GM23338 (cell line): ENCODE measurements at regions not wholly inside any gene's neighbourhood (a gene's known extent, or its start where the extent isn't known, plus 50 kb on each side); places are given as distances from the start of the nearest gene placed in this dataset.

ENCODE experiments used
- ATAC-seq: fragments of 200-7000 bp; cut with Tn5 transposase; 3 replicates; pipeline ENCODE4 v1.9.1; 2020
- DNase-seq: peaks from one replicate; pipeline ENCODE4 v3.0.0-alpha.2; 2015; ENCODE audit warnings: low spot score
- H2AFZ ChIP-seq: fragments of 200-600 bp; sonication (generic); 2 replicates; pipeline ENCODE4 v1.8.0; 2016; ENCODE audit warnings: antibody characterized with exemption, mild to moderate bottlenecking, moderate library complexity
- H3F3A ChIP-seq: fragments of 200-600 bp; sonication (generic); replicated peaks from 2 replicates; pipeline ENCODE4 v1.8.0; 2017; ENCODE audit warnings: antibody characterized with exemption, mixed run types, low read depth
- H3K27ac ChIP-seq: fragments of 200-600 bp; sonication (generic); 2 replicates; pipeline ENCODE4 v1.6.1; 2016; ENCODE audit warnings: low read depth
- H3K27me3 ChIP-seq: fragments of 200-600 bp; sonication (generic); 2 replicates; pipeline ENCODE4 v1.8.0; 2016; ENCODE audit warnings: mild to moderate bottlenecking, mixed run types, moderate library complexity; ENCODE audit not compliant: insufficient read depth
- H3K36me3 ChIP-seq: fragments of 200-600 bp; sonication (generic); 2 replicates; pipeline ENCODE4 v1.8.0; 2016; ENCODE audit warnings: mild to moderate bottlenecking; ENCODE audit not compliant: insufficient read depth
- H3K4me1 ChIP-seq: fragments of 200-600 bp; sonication (generic); 2 replicates; pipeline ENCODE4 v1.8.0; 2016; ENCODE audit warnings: mild to moderate bottlenecking, moderate library complexity; ENCODE audit not compliant: insufficient read depth
- H3K4me2 ChIP-seq: fragments of 200-600 bp; sonication (generic); 2 replicates; pipeline ENCODE4 v1.7.1; 2017; ENCODE audit warnings: mixed run types
- H3K4me3 ChIP-seq: fragments of 200-600 bp; sonication (generic); 2 replicates; pipeline ENCODE4 v1.6.1; 2016; ENCODE audit warnings: mixed run types
- H3K79me2 ChIP-seq: fragments of 200-600 bp; sonication (generic); replicated peaks from 2 replicates; pipeline ENCODE4 v1.8.0; 2017; ENCODE audit warnings: mild to moderate bottlenecking; ENCODE audit not compliant: insufficient read depth
- H3K9me2 ChIP-seq: fragments of 200-600 bp; sonication (generic); 2 replicates; pipeline ENCODE4 v1.8.0; 2017; ENCODE audit not compliant: insufficient read depth
- H4K20me1 ChIP-seq: fragments of 200-600 bp; sonication (generic); replicated peaks from 2 replicates; pipeline ENCODE4 v1.8.0; 2017; ENCODE audit warnings: mild to moderate bottlenecking; ENCODE audit not compliant: insufficient read depth
- H3K27ac Mint-ChIP-seq: 2 replicates; pipeline ENCODE4 v1.8.0; 2020; ENCODE audit warnings: inconsistent platforms, mild to moderate bottlenecking, moderate library complexity, mixed read lengths
- H3K27me3 Mint-ChIP-seq: 3 replicates; pipeline ENCODE4 v1.8.0; 2022; ENCODE audit warnings: low read depth, mild to moderate bottlenecking, moderate library complexity, mixed read lengths, inconsistent platforms; ENCODE audit not compliant: insufficient read depth, poor library complexity
- H3K36me3 Mint-ChIP-seq: 3 replicates; pipeline ENCODE4 v1.8.0; 2021; ENCODE audit warnings: low read depth, mild to moderate bottlenecking, inconsistent platforms, moderate library complexity, mixed read lengths
- H3K4me1 Mint-ChIP-seq: 3 replicates; pipeline ENCODE4 v1.8.0; 2020; ENCODE audit warnings: mild to moderate bottlenecking, inconsistent platforms, mixed read lengths
- H3K4me3 Mint-ChIP-seq: 3 replicates; pipeline ENCODE4 v1.8.0; 2021; ENCODE audit warnings: moderate library complexity, mild to moderate bottlenecking, inconsistent platforms, mixed read lengths
- H3K9me3 Mint-ChIP-seq: 3 replicates; pipeline ENCODE4 v1.8.0; 2020; ENCODE audit warnings: moderate library complexity, mild to moderate bottlenecking, inconsistent platforms, mixed read lengths
- CREB1 ChIP-seq: fragments of 250-450 bp; sonication (Bioruptor Pico); IDR thresholded peaks from 2 replicates; pipeline ENCODE4 v1.5.0; 2020; ENCODE audit warnings: low read depth, mild to moderate bottlenecking, moderate library complexity
- EZH2 ChIP-seq: fragments of 200-600 bp; sonication (generic); IDR thresholded peaks from one replicate; pipeline ENCODE4 v1.8.0; 2017; ENCODE audit warnings: antibody characterized with exemption, mild to moderate bottlenecking, low read depth; ENCODE audit not compliant: unreplicated experiment
- EZH2phosphoT487 ChIP-seq: fragments of 200-600 bp; sonication (generic); IDR thresholded peaks from one replicate; pipeline ENCODE4 v1.8.1; 2018; ENCODE audit warnings: antibody characterized with exemption; ENCODE audit not compliant: unreplicated experiment
- JUNB ChIP-seq: IDR thresholded peaks from one replicate; pipeline ENCODE4 v1.6.1; 2016; ENCODE audit warnings: antibody characterized with exemption; ENCODE audit not compliant: unreplicated experiment
- NANOG ChIP-seq: IDR thresholded peaks from 2 replicates; pipeline ENCODE4 v1.6.1; 2016; ENCODE audit warnings: antibody characterized with exemption, borderline replicate concordance
- STAT1 ChIP-seq: IDR thresholded peaks from one replicate; pipeline ENCODE4 v1.6.1; 2016; ENCODE audit warnings: antibody characterized with exemption; ENCODE audit not compliant: unreplicated experiment
- ZNF331 ChIP-seq: fragments of 250-450 bp; sonication (Bioruptor Pico); IDR thresholded peaks from 2 replicates; pipeline ENCODE4 v1.5.0; 2020; ENCODE audit warnings: low read depth, mild to moderate bottlenecking, moderate library complexity
- TF ChIP-seq, protein P1 (sequence below): fragments of 250-450 bp; sonication (Bioruptor Pico); IDR thresholded peaks from 2 replicates; pipeline ENCODE4 v1.5.0; 2020; ENCODE audit warnings: mild to moderate bottlenecking, moderate library complexity
- TF ChIP-seq, protein P2 (sequence below), 2 experiments: fragments of 200-600 bp in 1 of 2; sonication (generic) in 1 of 2; conservative IDR thresholded peaks; 2 replicates each; pipeline versions ENCODE4 v1.5.1 to v1.6.1; 2016 to 2017; ENCODE audit warnings: antibody characterized with exemption in 2 of 2, low read depth in 2 of 2, mild to moderate bottlenecking in 2 of 2, moderate library complexity in 1 of 2
- TF ChIP-seq, protein P3 (sequence below): IDR thresholded peaks from one replicate; pipeline ENCODE4 v1.6.1; 2018; ENCODE audit warnings: antibody characterized with exemption; ENCODE audit not compliant: unreplicated experiment

DNA sequence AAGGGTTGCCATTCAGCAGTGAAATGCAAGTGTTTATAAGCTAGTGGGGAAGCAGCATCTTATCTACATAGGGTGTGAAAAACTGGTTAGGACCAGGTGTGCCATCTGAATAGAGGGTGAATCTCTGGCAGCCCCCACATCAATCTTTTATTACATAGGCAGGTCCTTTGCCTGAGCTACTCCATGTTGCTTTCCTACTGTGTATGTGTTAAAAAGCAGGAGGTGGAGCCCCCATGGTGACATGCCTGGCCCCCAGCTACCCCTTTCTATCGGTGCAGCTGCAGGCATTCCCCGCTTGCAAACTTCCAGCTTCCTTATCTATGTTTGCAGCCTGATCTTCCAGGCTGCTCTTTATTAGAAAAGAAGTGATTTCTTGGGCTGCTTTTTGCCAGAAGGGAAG is 353.5 kb downstream of the SPATA31D1 start (continued):
- TF ChIP-seq, protein P1, sequence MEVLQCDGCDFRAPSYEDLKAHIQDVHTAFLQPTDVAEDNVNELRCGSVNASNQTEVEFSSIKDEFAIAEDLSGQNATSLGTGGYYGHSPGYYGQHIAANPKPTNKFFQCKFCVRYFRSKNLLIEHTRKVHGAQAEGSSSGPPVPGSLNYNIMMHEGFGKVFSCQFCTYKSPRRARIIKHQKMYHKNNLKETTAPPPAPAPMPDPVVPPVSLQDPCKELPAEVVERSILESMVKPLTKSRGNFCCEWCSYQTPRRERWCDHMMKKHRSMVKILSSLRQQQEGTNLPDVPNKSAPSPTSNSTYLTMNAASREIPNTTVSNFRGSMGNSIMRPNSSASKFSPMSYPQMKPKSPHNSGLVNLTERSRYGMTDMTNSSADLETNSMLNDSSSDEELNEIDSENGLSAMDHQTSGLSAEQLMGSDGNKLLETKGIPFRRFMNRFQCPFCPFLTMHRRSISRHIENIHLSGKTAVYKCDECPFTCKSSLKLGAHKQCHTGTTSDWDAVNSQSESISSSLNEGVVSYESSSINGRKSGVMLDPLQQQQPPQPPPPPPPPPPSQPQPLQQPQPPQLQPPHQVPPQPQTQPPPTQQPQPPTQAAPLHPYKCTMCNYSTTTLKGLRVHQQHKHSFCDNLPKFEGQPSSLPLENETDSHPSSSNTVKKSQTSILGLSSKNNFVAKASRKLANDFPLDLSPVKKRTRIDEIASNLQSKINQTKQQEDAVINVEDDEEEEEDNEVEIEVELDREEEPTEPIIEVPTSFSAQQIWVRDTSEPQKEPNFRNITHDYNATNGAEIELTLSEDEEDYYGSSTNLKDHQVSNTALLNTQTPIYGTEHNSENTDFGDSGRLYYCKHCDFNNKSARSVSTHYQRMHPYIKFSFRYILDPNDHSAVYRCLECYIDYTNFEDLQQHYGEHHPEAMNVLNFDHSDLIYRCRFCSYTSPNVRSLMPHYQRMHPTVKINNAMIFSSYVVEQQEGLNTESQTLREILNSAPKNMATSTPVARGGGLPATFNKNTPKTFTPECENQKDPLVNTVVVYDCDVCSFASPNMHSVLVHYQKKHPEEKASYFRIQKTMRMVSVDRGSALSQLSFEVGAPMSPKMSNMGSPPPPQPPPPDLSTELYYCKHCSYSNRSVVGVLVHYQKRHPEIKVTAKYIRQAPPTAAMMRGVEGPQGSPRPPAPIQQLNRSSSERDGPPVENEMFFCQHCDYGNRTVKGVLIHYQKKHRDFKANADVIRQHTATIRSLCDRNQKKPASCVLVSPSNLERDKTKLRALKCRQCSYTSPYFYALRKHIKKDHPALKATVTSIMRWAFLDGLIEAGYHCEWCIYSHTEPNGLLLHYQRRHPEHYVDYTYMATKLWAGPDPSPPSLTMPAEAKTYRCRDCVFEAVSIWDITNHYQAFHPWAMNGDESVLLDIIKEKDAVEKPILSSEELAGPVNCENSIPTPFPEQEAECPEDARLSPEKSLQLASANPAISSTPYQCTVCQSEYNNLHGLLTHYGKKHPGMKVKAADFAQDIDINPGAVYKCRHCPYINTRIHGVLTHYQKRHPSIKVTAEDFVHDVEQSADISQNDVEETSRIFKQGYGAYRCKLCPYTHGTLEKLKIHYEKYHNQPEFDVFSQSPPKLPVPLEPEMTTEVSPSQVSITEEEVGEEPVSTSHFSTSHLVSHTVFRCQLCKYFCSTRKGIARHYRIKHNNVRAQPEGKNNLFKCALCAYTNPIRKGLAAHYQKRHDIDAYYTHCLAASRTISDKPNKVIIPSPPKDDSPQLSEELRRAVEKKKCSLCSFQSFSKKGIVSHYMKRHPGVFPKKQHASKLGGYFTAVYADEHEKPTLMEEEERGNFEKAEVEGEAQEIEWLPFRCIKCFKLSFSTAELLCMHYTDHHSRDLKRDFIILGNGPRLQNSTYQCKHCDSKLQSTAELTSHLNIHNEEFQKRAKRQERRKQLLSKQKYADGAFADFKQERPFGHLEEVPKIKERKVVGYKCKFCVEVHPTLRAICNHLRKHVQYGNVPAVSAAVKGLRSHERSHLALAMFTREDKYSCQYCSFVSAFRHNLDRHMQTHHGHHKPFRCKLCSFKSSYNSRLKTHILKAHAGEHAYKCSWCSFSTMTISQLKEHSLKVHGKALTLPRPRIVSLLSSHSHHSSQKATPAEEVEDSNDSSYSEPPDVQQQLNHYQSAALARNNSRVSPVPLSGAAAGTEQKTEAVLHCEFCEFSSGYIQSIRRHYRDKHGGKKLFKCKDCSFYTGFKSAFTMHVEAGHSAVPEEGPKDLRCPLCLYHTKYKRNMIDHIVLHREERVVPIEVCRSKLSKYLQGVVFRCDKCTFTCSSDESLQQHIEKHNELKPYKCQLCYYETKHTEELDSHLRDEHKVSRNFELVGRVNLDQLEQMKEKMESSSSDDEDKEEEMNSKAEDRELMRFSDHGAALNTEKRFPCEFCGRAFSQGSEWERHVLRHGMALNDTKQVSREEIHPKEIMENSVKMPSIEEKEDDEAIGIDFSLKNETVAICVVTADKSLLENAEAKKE (CRISPR knock-in tag) = no peak
- TF ChIP-seq EZH2 (no peak), CREB1 (CRISPR knock-in tag) (no peak), JUNB (no peak), EZH2phosphoT487 (no peak), ZNF331 (CRISPR knock-in tag) (no peak), STAT1 (no peak), NANOG (no peak)
- TF ChIP-seq, protein P2, sequence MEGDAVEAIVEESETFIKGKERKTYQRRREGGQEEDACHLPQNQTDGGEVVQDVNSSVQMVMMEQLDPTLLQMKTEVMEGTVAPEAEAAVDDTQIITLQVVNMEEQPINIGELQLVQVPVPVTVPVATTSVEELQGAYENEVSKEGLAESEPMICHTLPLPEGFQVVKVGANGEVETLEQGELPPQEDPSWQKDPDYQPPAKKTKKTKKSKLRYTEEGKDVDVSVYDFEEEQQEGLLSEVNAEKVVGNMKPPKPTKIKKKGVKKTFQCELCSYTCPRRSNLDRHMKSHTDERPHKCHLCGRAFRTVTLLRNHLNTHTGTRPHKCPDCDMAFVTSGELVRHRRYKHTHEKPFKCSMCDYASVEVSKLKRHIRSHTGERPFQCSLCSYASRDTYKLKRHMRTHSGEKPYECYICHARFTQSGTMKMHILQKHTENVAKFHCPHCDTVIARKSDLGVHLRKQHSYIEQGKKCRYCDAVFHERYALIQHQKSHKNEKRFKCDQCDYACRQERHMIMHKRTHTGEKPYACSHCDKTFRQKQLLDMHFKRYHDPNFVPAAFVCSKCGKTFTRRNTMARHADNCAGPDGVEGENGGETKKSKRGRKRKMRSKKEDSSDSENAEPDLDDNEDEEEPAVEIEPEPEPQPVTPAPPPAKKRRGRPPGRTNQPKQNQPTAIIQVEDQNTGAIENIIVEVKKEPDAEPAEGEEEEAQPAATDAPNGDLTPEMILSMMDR (conservative IDR thresholded peaks at IDR 0.05; ENCODE audit: low read depth in 2 of 2) = no peak

DNA sequence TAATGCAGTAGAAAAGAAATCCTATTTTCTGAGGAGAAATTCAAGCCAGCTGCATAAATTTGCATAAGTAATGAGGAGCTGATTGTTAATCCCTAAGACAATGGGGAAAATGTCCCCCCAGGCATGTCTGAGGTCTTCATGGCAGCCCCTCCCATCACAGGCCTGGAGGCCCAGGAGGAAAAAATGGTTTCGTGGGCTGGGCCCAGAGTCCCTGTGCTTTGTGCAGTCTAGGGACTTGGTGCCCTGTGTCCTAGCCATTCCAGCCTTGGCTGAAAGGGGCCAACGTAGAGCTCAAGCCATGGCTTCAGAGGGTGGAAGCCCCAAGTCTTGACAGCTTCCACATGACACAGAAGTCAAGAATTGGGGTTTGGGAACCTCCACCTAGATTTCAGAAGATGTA is 357.5 kb downstream of the SPATA31D1 start:
- Mint-ChIP-seq H3K27ac (no peak overlapping the region), H3K4me3 (no peak overlapping the region), H3K36me3 (peaks cover 26% of the 10 kb centered on the region), H3K9me3 (peaks cover 48% of the 10 kb centered on the region), H3K27me3 (peaks cover 3% of the 10 kb centered on the region), H3K4me1 (no peaks in the 10 kb centered on the region)
- ATAC-seq (no peak), DNase-seq (no peak)
- Histone ChIP-seq H3K36me3 (peaks cover 6% of the 10 kb centered on the region; the same call in 1 of the 2 replicates), H3K79me2 (no peaks in the 10 kb centered on the region), H3K4me1 (no peaks in the 10 kb centered on the region), H3K27me3 (no peaks in the 10 kb centered on the region), H3K9me2 (peaks cover 8% of the 10 kb centered on the region; the same call in 1 of the 2 replicates), H3K4me3 (no peak overlapping the region), H3K4me2 (no peak overlapping the region), H3F3A (no peaks in the 10 kb centered on the region), H4K20me1 (no peaks in the 10 kb centered on the region), H3K27ac (no peak overlapping the region), H2AFZ (no peak overlapping the region)
- TF ChIP-seq, protein P3, sequence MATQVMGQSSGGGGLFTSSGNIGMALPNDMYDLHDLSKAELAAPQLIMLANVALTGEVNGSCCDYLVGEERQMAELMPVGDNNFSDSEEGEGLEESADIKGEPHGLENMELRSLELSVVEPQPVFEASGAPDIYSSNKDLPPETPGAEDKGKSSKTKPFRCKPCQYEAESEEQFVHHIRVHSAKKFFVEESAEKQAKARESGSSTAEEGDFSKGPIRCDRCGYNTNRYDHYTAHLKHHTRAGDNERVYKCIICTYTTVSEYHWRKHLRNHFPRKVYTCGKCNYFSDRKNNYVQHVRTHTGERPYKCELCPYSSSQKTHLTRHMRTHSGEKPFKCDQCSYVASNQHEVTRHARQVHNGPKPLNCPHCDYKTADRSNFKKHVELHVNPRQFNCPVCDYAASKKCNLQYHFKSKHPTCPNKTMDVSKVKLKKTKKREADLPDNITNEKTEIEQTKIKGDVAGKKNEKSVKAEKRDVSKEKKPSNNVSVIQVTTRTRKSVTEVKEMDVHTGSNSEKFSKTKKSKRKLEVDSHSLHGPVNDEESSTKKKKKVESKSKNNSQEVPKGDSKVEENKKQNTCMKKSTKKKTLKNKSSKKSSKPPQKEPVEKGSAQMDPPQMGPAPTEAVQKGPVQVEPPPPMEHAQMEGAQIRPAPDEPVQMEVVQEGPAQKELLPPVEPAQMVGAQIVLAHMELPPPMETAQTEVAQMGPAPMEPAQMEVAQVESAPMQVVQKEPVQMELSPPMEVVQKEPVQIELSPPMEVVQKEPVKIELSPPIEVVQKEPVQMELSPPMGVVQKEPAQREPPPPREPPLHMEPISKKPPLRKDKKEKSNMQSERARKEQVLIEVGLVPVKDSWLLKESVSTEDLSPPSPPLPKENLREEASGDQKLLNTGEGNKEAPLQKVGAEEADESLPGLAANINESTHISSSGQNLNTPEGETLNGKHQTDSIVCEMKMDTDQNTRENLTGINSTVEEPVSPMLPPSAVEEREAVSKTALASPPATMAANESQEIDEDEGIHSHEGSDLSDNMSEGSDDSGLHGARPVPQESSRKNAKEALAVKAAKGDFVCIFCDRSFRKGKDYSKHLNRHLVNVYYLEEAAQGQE = no peak
